Breast epithelium (tissue), 4 donors: ENCODE measurements at regions not wholly inside any gene's neighbourhood (a gene's known extent, or its start where the extent isn't known, plus 50 kb on each side); places are given as distances from the start of the nearest gene placed in this dataset.

Source experiments
- DNase-seq, 2 donors: peaks; one replicate each; pipeline ENCODE4 v3.0.0-alpha.2; 2019; ENCODE audit warnings: low spot score in 2 of 2
- H3K27ac ChIP-seq, 2 donors: fragments of 200-600 bp; sonication (generic) in 1 of 2; one replicate each; pipeline ENCODE4 v1.5.1; 2016 to 2019; ENCODE audit warnings: mild to moderate bottlenecking in 1 of 2
- H3K27me3 ChIP-seq, 2 donors: fragments of 200-600 bp; sonication (generic) in 1 of 2; one replicate each; pipeline versions ENCODE4 v1.5.1 to v1.6.0; 2017 to 2019; ENCODE audit warnings: control low read depth in 1 of 2, mild to moderate bottlenecking in 1 of 2
- H3K36me3 ChIP-seq: fragments of 200-600 bp; one replicate; pipeline ENCODE4 v1.5.1; 2019
- H3K4me1 ChIP-seq, 2 donors: fragments of 200-600 bp; sonication (generic); one replicate each; pipeline ENCODE4 v1.5.1; 2016 to 2019; ENCODE audit warnings: control low read depth in 1 of 2
- H3K4me3 ChIP-seq, 3 donors: fragments of 200-600 bp; sonication (generic); 1 replicate in 2 of 3; 2 replicates in 1 of 3; pipeline ENCODE4 v1.5.1; 2016 to 2019; ENCODE audit warnings: mild to moderate bottlenecking in 3 of 3, moderate library complexity in 2 of 3
- H3K9me3 ChIP-seq, 2 donors: fragments of 200-600 bp; sonication (generic) in 1 of 2; one replicate each; pipeline ENCODE4 v1.5.1; 2016 to 2019; ENCODE audit warnings: control low read depth in 1 of 2
- CTCF ChIP-seq, 3 donors: fragments of 450-650 bp; IDR thresholded peaks; one replicate each; pipeline ENCODE4 v1.5.1; 2016 to 2017; ENCODE audit warnings: antibody characterized with exemption in 3 of 3, mild to moderate bottlenecking in 3 of 3, moderate library complexity in 3 of 3
- POLR2A ChIP-seq: fragments of 450-650 bp; IDR thresholded peaks from one replicate; pipeline ENCODE4 v1.6.1; 2016; ENCODE audit warnings: antibody characterized with exemption, mild to moderate bottlenecking, moderate library complexity
- POLR2AphosphoS5 ChIP-seq, 3 donors: sonication (generic); formaldehyde crosslinking; IDR thresholded peaks; one replicate each; pipeline ENCODE4 v1.6.1; 2017; ENCODE audit warnings: antibody characterized with exemption in 3 of 3
- intact Hi-C: fragments of 100-400 bp; cut with DNase I; formaldehyde crosslinking; loops from one replicate; pipeline ENCODE4 v1.15.1; 2023; ENCODE audit warnings: low total_unique reads

- DNase-seq = no peak
- Histone ChIP-seq H3K36me3 (no peaks in the 10 kb centered on the region), H3K27me3 (no peaks in the 10 kb centered on the region), H3K9me3 (no peaks in the 10 kb centered on the region), H3K4me3 (no peak overlapping the region), H3K4me1 (no peaks in the 10 kb centered on the region), H3K27ac (no peak overlapping the region)
- TF ChIP-seq POLR2A = no peak
- no peak for TF ChIP-seq POLR2AphosphoS5 (IDR thresholded peaks at IDR 0.05)
- TF ChIP-seq CTCF (IDR thresholded peaks at IDR 0.05) = no peak
- intact Hi-C loops = no loop called here
Measured at GRCh38 chr5:96253140-96253539, 179.9 kb downstream of the PCSK1 start.

- DNase-seq = no peak
- Histone ChIP-seq H3K36me3 (no peaks in the 10 kb centered on the region), H3K4me1 (no peaks in the 10 kb centered on the region), H3K4me3 (no peak overlapping the region), H3K27me3 (no peaks in the 10 kb centered on the region), H3K27ac (no peak overlapping the region), H3K9me3 (no peaks in the 10 kb centered on the region)
- TF ChIP-seq CTCF (IDR thresholded peaks at IDR 0.05) (no peak), POLR2AphosphoS5 (IDR thresholded peaks at IDR 0.05) (no peak), POLR2A (no peak)
- intact Hi-C loops = no loop called here
Measured at GRCh38 chr5:96252596-96252995, 180.5 kb downstream of the PCSK1 start.

- H3K9me3 ChIP-seq = no peaks in the 10 kb centered on the region
- no peak overlapping the region for H3K27ac ChIP-seq
- intact Hi-C loops = no loop called here
- H3K27me3 ChIP-seq = no peaks in the 10 kb centered on the region
- DNase-seq = no peak
- H3K4me1 ChIP-seq = no peaks in the 10 kb centered on the region
- H3K36me3 ChIP-seq = no peaks in the 10 kb centered on the region
- H3K4me3 ChIP-seq = no peak overlapping the region
- TF ChIP-seq POLR2A = no peak
- no peak for TF ChIP-seq CTCF (IDR thresholded peaks at IDR 0.05)
- no peak for TF ChIP-seq POLR2AphosphoS5 (IDR thresholded peaks at IDR 0.05)
Measured at GRCh38 chr5:96250782-96251181, 182.3 kb downstream of the PCSK1 start.

- H3K4me1 ChIP-seq = no peaks in the 10 kb centered on the region
- no peak for TF ChIP-seq POLR2A
- no peak for TF ChIP-seq CTCF (IDR thresholded peaks at IDR 0.05)
- TF ChIP-seq POLR2AphosphoS5 (IDR thresholded peaks at IDR 0.05) = no peak
- no peaks in the 10 kb centered on the region for H3K27me3 ChIP-seq
- no peaks in the 10 kb centered on the region for H3K9me3 ChIP-seq
- H3K4me3 ChIP-seq = no peak overlapping the region
- no peak for DNase-seq
- H3K36me3 ChIP-seq = no peaks in the 10 kb centered on the region
- H3K27ac ChIP-seq = peak overlapping the region; percentile 64 to 71
- intact Hi-C loops = no loop called here
Measured at GRCh38 chr5:96248131-96248530, 184.9 kb downstream of the PCSK1 start.

GRCh38 chr5:96247708-96248107 lies 185.3 kb downstream of the PCSK1 start:
- H3K4me3 ChIP-seq = no peak overlapping the region
- H3K36me3 ChIP-seq = no peaks in the 10 kb centered on the region
- no peaks in the 10 kb centered on the region for H3K27me3 ChIP-seq
- no peak for DNase-seq
- TF ChIP-seq POLR2AphosphoS5 (IDR thresholded peaks at IDR 0.05) = no peak
- TF ChIP-seq POLR2A = no peak
- TF ChIP-seq CTCF (IDR thresholded peaks at IDR 0.05) = no peak
- H3K27ac ChIP-seq = peak overlapping the region; percentile 64 to 71
- H3K9me3 ChIP-seq = no peaks in the 10 kb centered on the region
- intact Hi-C loops = no loop called here
- H3K4me1 ChIP-seq = no peaks in the 10 kb centered on the region
